HG02884 (cell line): ENCODE measurements at regions not wholly inside any gene's neighbourhood (a gene's known extent, or its start where the extent isn't known, plus 50 kb on each side); places are given as distances from the start of the nearest gene placed in this dataset.
"Not testable (repeated sequence)": the region's sequence is repeated elsewhere in the genome, so short reads cannot be mapped to it uniquely, and the experiment has no call there.

Experiments
- ATAC-seq: cut with Tn5 transposase; IDR thresholded peaks from one replicate; pipeline ENCODE4 v1.9.1; 2021; ENCODE audit warnings: mild to moderate bottlenecking, moderate library complexity; ENCODE audit not compliant: unreplicated experiment

GRCh38 chr5:36778336-36778735, 98.2 kb upstream of the NIPBL start:
- no peak for ATAC-seq

GRCh38 chr5:36782612-36783011, 94.0 kb upstream of the NIPBL start:
- not testable (repeated sequence) for ATAC-seq

GRCh38 chr5:36786448-36787012, 90.0 kb upstream of the NIPBL start:
- ATAC-seq = no peak

GRCh38 chr5:36787365-36788093, 89.0 kb upstream of the NIPBL start:
- no peak for ATAC-seq

GRCh38 chr5:36790847-36791246, 85.7 kb upstream of the NIPBL start:
- no peak for ATAC-seq

GRCh38 chr5:36792560-36793180, 83.9 kb upstream of the NIPBL start:
- ATAC-seq = no peak

GRCh38 chr5:36795366-36795765, 81.2 kb upstream of the NIPBL start:
- no peak for ATAC-seq

- no peak for ATAC-seq
These were observed 80.4 kb upstream of the NIPBL start for GRCh38 chr5:36796155-36796554.

- no peak for ATAC-seq
These were observed 75.0 kb upstream of the NIPBL start for GRCh38 chr5:36801523-36801922.

- no peak for ATAC-seq
These were observed 74.4 kb upstream of the NIPBL start for GRCh38 chr5:36802187-36802586.

- ATAC-seq = not testable (repeated sequence)
These were observed 63.3 kb upstream of the NIPBL start for GRCh38 chr5:36813249-36813648.

GRCh38 chr5:36815871-36816270, 60.7 kb upstream of the NIPBL start:
- no peak for ATAC-seq

GRCh38 chr5:36820900-36821299, 55.7 kb upstream of the NIPBL start:
- no peak for ATAC-seq

- no peak for ATAC-seq
These were observed 49.9 kb upstream of the NIPBL start for GRCh38 chr5:36826694-36827093.
